HG02943 (cell line): ENCODE measurements at regions not wholly inside any gene's neighbourhood (a gene's known extent, or its start where the extent isn't known, plus 50 kb on each side); places are given as distances from the start of the nearest gene placed in this dataset.

ENCODE experiments used
- ATAC-seq: cut with Tn5 transposase; IDR thresholded peaks from one replicate; pipeline ENCODE4 v1.9.1; 2021; ENCODE audit warnings: mild to moderate bottlenecking, low read depth, moderate library complexity; ENCODE audit not compliant: unreplicated experiment

DNA sequence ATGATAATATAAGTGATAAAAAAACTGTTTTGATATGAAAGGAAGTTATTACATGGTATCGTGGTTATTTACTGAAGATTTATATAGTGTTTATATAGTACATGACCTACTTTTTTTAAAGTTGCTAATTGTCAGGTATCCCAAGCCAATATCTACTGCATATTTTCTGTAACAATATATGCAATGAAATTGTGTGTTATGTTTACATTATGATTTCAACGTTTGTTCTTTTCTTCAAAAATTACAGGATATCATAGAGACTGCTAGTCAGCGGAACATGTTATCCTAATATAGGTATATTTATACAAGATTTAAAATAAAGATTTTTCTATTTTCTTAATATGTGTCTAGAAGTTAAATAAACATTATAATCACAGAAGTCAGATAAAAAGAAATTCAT is 167.5 kb upstream of the DPYD start:
- ATAC-seq: no peak

- ATAC-seq: no peak
Observed at GRCh38 chr1:98086796-98087441, 166.1 kb upstream of the DPYD start.

DNA sequence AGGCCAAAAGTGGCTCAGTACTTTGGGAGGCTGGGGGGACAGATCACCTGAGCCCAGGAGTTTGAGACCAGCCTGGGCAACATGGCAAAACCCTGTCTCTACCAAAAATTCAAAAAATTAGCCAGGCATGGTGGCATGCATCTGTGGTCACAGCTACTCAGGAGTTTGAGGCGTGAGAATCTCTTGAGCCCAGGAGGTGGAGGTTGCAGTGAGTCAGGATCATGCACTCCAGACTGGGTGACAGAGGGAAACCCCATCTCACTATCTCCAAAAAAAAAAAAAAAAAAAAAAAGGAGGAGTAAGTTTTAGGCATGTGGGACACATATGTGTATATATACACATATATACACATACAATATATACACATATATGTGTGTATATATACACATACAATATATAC is 165.3 kb upstream of the DPYD start:
- ATAC-seq: no peak

DNA sequence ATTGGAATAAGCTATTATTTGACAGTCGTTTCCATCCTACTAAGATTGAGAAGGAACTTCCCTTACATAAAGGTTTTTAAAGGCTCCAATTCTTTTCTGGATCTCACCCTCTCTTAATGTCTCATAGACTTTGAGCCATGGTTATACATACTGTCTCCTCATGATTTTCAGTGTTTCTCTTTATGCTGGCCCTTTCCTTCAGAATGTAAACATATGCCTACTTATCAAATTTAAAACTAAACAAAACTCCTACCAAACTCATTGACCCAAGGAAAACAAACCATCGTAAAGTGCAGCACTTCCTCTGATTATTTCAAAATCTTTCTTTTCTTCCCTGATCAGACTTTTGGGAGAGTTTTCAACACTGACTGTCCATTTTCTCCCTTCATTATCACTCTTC is 163.4 kb upstream of the DPYD start:
- no peak for ATAC-seq

- ATAC-seq: no peak
Observed at GRCh38 chr1:98081944-98082343, 161.1 kb upstream of the DPYD start.

DNA sequence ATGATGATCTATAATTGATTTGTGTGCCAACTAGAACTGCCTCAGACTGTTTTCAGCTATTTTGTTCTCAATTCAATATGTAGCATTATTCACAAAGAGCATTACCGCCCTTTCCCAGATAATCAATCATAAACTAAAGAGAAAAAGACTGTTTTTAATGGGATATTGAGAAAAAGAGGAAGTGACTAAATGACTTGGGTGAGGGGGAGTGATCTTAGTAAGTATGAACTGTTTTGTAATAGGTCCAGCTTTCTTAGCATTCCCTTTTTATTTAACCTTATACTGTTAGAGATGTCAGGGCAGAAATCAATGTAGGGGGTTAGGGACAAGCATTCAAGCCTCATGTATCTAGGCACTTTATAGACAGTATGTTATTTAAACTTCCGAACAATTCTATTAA is 157.8 kb upstream of the DPYD start:
- ATAC-seq: no peak

DNA sequence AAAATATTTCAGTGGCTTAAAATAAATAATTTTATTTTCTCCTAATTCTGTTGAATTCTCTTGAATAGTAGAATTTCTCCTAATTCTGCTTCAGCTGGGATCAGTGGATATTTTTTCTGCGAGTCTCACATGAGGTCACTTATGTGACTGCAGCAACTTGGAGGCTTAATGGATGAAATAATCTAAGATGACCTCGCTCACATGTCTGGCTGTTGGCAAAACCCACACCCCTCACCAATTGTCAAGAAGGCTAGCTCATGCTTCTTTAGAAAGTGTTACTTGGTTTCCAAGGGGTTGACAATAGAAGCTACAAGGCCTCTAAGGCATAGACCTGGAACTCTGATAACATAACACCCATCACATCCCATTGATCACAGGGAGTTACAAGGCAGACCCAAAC is 156.9 kb upstream of the DPYD start:
- no peak for ATAC-seq

DNA sequence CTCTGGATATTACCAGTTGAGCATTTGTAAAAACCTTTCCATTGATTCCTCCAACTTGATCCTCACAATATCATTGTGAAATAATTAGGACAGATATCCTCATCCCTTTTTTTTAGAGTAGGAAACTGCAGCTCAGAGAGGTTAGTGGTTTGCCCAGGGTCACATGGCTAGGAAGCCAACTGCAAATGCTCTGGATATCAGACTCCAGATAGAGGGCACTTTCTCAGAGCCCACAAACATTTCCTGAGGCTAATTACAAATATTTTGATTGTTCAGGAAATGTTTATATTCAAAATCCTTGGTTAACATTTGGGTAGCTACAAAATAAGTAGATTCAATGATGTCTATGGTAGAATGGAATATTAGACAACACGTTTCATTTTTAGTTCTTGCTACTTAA is 154.8 kb upstream of the DPYD start:
- ATAC-seq: no peak

- no peak for ATAC-seq
Observed at GRCh38 chr1:98073823-98074222, 153.0 kb upstream of the DPYD start.

DNA sequence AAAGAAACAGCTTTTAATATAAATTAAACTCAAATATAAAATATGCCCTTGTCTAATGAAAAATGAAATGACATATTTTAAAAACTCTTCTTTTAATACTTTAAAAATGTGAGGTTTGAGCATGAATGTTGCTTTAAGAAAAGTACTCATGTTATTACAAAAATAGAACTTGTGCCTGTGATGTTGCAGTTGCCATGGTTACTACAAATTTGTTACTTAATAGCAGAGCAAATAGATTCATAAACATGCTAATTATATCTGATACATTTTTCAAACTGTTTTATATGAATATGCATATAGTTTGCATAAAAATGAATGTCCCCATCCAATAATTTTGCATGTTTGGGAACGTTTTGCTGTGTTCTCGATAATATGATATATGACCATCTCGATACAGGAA is 152.3 kb upstream of the DPYD start:
- no peak for ATAC-seq

- no peak for ATAC-seq
Observed at GRCh38 chr1:98072047-98072446, 151.2 kb upstream of the DPYD start.

- no peak for ATAC-seq
Observed at GRCh38 chr1:98068016-98068415, 147.2 kb upstream of the DPYD start.

GRCh38 chr1:98066911-98067310 is 146.1 kb upstream of the DPYD start:
- ATAC-seq: no peak

GRCh38 chr1:98059620-98060019 is 138.8 kb upstream of the DPYD start:
- ATAC-seq: no peak

DNA sequence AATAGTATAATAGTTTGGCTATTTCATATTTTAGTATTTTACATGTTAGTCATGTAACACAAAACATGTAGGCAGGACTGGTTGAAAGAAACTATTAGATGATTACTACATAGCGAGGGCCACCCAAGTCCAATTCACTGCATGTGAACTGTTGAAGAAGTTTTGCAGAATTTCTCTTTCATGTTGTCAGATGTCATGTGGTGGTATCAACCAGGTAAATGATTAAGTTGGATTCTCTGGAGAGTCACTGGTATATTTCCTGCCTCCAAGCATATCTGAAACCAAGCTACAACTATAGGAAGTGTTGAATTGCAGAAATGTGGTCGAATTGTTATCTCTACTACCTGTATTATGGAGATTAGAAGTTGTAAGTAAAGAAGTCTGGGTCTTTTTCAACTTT is 137.8 kb upstream of the DPYD start:
- no peak for ATAC-seq

- no peak for ATAC-seq
Observed at GRCh38 chr1:98057236-98057910, 136.5 kb upstream of the DPYD start.

DNA sequence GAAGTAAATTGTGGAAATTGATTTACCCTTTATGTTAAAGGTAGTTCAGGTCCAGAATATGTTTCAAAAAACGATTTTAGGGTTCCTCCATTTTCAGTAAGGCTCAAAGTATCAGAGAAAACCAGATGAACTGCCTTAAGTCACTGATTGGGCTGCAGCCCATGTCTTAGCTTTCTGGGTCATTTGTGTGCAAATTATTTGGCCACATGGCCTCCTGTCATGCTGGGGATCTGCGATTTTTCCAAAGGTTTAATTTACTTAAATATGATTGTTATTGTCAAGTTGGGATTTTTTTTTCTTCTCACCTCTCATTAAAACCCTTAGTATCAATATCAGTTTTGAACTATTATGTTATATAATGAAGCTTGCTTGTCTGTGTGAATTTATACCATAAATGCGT is 135.9 kb upstream of the DPYD start:
- ATAC-seq: no peak

DNA sequence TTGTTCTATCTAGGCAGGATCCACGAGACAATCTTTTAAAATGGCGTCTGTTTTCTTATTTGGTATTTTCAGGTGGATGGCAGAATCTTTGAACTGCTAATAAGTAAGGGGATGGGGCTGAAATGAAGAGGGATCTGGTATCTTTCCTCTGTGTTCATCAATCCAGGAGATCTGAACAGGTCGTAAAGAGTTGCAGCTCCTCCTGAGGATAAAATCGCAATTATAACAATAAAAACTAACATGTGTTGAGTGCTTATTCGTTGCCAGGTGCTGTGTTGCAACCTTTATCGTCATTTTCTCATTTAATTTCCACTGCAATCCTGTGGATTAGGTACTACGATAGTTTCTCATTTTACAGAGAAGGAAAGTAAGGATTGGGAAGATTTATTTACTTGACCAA is 134.6 kb upstream of the DPYD start:
- ATAC-seq: no peak

DNA sequence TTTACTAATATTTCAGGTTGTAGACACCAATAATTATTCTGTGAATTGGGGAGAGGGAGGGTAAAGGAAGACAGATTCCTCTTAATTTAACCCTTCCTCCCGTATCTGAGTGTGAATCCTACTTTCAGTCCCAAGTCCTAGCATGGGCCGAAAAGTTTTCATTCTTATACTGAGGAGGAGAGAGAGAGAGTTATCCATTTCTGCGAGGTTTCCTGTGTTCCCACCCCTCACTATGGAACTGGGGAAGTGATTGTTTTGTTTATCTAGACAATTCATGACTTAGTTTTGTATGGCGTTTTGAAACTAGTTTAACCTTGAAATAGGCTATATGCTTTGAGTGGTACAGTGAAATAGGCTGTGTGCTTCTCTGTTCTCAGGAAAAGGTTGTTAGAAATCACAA is 134.0 kb upstream of the DPYD start:
- no peak for ATAC-seq

DNA sequence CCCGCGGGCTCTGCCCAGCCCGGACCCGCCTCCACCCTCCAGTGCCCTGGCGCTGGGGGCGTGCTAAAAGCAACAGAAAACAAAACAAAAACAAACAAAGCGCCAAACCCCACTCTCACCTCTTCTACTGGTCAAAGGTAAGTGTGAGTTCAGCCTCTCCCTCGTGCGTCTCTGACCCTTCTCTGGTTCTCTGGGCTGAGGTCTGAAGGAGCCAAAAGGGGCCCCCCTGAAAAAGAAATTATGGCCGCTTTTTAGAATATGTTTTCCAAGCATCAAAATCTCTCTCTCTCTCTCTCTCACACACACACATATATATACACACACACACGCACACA is 133.5 kb upstream of the DPYD start:
- no peak for ATAC-seq

DNA sequence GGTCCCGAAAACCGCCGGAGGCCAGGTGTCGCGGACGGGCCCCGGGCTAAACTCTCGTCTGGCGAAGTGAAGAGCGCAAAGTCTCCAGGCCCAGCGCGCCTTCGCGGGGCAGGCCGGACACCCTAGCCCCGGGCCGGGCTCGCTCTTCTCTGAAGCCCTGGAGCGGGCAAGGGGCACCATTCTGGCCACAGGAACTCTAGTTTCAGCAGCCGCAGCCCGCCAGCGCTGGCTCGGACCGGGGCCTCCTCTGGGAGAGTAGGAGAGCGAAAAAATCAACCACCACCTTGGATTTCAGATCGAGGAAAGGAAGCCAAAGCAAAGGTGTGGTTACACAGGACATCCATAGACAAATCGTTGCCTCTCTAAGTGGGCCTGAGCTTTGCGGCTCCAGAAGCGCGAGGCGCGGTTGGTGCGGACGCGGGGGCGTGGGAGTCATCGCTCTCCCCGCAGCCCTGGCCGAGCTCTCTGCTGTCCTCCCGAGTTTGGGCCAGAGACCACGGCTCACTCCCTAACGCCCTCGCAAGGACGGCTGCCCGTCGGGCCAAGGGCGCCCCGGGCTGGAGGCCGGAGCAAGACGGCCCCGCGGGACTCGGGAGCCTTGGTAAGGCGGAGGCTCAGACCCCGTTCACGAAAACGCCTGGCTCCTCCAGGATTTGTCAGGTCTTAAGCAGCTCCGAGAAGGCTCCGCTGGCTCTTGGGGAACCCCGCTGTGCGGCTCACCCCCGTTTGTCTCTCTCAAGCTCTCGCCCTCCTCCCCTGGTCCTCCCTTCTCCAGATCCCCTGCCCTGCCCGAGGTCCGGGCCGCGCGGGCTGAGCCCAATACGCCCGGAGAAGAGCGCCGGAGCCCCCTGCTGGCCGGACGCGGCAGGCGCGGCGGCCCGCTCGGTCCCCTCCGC is 132.9 kb upstream of the DPYD start:
- ATAC-seq: peak; percentile 91
